HG03342 (cell line): ENCODE measurements at regions not wholly inside any gene's neighbourhood (a gene's known extent, or its start where the extent isn't known, plus 50 kb on each side); places are given as distances from the start of the nearest gene placed in this dataset.
"Not testable (repeated sequence)": the region's sequence is repeated elsewhere in the genome, so short reads cannot be mapped to it uniquely, and the experiment has no call there.

Experiments
- ATAC-seq: cut with Tn5 transposase; IDR thresholded peaks from one replicate; pipeline ENCODE4 v1.9.1; 2021; ENCODE audit warnings: mild to moderate bottlenecking, moderate library complexity; ENCODE audit not compliant: unreplicated experiment

DNA sequence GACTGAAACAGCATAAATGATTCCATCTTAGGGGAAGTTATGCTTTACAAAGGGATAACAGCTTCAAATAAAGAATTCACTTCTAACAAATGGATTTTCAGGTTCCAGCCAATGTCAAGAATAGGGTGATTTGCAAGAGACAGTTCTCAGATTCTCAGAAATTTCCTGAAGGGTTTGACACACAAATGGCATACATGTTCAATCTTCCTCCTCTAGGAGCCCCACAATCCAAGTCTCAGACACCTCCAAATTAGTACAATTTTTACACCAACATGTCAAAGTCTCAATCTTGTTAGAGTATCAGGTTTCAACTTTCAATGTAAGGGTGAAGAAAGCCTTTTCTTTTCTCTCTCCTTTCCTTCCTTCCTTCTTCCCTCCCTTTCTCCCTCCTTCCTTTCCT is 996.6 kb downstream of the TLE1 start:
- ATAC-seq, result no peak

DNA sequence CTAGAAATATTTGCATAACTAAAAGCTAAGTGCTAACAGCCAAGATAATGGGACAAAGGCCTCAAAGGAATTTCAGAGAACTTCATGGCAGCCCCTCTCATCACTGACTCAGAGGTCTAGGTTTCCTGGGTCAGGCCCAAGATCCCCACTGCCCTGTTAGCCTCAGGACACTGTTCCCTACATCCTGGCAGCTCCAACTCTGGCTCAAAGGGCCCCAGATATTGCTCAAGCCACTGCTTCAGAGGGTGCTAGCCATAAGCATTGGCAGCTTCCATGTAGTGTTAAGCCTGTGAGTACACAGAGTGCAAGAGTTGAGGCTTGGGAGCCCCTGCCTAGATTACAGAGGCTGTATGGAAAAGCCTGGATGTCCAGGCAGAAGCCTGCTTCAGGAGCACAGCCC is 998.1 kb downstream of the TLE1 start:
- ATAC-seq, result no peak

DNA sequence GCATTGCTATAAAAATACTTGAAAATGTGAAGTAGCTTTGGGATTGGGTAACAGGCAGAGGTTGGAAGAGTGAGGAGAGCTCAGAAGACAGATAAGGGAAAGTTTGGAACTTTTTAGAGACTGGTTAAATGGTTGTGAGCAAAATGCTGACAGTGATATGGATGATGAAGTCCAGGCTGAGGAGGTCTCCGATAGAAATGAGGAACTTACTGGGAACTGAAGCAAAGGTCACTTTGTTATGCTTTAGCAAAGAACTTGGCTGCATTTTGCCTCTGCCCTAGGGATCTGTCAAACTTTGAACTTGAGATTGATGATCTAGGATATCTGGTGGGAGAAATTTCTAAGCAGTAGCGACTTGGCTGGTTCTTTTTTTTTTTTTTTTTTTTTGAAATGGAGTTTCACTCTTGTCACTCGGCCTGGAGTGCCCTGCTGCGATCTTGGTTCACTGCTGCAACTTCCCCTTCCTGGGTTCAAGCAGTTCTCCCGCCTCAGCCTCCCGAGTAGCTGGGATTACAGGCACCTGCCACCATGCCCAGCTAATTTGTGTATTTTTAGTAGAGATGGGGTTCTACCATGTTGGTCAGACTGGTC is 998.9 kb downstream of the TLE1 start:
- ATAC-seq, result no peak

DNA sequence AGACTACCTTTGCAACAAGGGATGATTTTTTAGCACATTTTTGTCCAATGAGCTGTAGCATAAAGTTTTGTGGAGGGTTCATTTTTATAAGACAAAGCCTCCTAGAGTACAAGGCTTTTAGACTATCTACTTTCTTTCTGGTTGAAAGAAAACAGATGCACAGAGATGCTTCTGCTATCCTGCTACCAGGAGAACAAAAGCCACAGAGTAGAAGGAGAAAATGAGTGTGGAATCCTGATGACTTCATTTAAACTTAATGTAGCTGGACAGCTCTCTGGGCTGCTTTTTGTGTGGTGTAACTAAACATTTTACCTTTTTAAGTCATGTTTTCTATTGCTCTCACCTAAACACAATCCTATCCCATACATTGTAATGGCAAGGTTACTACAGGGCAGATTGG is 1009.4 kb downstream of the TLE1 start:
- no peak for ATAC-seq

DNA sequence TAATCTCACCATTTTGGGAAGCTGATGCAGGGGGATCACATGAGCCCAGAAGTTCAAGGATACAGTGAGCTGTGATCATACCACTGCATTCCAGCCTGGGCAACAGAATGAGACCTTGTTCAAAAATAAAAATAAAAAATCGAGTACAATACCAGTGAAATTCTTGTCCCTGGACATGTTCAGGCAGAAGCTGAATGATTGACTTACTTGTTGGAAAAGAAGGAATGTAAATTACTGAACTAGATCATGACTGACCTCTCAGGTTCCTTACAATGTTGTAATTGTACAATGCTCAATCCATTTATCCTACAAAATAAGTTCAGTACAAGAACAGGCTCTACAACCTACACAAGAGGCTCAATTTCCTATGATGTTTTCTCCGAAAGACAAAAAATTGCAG is 1010.4 kb downstream of the TLE1 start:
- no peak for ATAC-seq

DNA sequence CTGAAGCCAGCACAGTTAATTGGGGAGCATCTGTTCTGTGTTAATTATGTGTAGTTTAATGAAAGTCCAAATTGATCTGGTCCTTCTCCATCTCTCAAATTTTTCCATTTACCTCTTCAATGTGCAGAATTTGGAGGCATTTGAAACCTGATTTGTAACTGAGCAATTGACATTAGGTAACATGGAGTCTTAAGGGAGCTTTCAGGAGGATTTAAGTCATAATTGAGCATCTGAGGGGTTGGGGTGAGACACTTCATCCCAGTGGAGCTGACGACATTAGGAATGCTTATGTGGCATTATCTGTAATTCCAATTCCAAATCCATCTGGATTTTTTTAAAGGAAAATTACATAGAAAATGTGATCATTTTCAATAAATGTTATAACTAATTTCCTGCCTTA is 1015.9 kb downstream of the TLE1 start:
- ATAC-seq, result no peak

DNA sequence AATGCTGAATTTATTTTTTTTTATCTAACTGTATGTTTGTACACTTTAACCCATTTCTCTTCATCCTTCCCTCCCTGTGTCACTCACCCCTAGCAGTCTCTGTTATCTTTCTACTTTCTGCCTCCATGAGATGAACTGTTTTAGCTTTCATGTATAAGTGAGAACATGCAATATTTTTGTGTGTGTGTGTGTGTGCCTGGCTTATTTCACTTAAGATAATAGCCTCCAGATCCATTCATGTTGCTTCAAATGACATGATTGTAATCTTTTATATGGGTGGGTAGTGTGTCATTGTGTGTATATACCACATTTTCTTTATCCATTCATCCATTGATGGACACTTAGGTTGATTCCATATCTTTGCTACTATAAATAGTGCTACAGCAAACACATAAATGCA is 1023.9 kb downstream of the TLE1 start:
- no peak for ATAC-seq

DNA sequence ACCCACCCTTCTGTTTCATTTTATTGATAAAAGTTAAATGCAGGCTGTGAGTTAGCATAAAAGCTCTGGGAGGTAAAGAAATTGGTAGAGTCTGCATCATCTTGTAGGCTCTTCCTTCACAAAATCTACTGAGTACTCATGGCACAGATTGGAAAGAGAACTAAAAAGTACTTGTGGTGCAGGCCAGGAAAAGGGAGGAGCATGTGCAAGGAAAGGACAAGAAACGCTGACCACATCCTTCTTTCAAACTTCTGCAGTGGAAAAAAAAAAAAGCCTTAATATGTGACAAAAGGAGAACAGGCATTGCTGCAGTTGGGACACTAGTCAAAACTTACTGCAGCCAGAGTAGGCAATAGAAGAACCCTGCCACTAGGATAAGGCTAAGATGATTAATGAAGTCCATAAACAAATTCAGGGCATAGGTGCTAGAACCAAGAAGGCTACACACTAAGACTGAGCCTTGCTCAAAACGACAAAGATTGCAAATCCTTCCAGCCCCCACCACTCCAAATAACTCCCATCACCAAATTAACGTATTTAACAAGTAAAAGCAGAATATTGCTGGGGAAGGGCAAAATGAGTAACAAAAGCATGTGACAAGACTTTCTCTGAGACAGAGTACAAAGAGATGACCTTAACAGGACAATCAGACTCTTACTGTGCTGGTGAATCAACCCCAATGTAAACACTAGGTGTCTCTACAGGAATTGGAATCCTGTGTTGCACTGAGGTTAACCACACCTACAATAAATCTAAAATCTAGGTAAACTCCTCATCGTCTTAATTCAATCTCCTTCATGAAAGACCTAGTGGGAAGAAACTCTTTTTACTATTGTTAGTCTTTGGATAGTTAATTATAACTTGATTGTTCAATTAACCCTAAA is 1024.8 kb downstream of the TLE1 start:
- no peak for ATAC-seq

DNA sequence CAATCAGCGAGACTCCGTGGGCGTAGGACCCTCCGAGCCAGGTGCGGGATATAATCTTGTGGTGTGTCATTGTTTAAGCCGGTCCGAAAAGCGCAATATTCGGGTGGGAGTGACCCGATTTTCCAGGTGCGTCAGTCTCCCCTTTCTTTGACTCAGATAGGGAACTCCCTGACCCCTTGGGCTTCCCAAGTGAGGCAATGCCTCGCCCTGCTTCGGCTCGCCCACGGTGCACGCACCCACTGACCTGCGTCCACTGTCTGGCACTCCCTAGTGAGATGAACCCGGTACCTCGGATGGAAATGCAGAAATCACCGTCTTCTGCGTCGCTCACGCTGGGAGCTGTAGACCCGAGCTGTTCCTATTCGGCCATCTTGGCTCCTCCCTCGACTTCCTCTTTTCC is 1029.6 kb downstream of the TLE1 start:
- ATAC-seq, result not testable (repeated sequence)

DNA sequence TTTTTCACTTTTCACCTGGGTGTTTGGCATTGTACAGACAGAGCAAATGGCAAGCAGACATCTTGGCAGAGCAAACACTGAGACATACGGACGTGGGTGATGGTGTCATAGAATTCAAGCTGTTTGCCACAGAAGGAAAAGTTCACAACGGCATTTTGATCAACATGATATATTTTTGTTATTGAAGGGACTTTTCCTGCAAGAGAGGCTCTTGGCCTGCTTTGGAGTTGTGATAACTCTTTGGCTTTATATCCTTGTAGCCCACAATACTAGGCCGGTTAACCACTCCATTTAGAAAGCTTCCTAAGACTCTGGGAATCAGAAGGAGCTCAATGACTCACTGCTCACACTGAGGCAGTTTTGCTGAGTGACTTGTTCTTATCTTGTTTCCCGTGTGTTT is 1038.3 kb downstream of the TLE1 start:
- no peak for ATAC-seq

DNA sequence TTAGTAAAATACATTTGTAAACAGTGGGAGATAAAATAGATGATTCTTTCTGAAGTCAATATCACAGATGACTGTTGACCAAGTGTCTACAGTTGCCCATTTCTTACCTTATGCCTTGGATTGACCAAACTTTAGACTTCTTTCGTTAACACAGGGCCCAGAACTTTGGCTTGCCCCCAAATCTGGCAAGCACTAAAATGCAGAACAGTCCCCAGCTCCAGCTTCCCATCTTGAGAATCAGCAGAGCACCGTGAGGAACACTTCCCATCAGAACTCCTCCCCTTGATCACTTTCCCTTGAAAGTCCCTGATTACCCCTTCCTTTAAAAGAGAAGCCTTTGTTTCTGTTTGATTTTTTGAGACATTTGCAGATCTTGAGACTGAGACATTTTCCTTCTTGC is 1039.9 kb downstream of the TLE1 start:
- no peak for ATAC-seq

DNA sequence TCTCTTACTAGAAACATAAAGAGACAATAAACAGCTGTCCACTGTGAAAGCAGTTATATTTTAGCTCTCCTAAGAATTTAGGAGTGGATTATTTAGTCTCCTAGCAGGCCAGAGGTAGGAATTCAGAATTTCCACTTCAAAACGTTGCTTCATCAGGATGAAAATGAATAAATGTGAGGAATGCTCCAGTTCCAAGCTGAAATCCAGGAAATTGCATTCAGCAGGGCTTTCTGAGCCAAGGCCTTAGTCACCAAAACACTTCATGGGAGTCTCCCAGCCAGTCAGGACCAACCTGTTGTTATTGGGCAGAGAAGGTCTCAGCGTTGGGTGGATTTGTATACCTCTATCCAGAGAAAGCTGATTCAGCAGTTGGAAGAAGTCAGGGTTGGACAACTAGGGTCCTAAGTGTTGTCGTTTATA is 1040.3 kb downstream of the TLE1 start:
- no peak for ATAC-seq

DNA sequence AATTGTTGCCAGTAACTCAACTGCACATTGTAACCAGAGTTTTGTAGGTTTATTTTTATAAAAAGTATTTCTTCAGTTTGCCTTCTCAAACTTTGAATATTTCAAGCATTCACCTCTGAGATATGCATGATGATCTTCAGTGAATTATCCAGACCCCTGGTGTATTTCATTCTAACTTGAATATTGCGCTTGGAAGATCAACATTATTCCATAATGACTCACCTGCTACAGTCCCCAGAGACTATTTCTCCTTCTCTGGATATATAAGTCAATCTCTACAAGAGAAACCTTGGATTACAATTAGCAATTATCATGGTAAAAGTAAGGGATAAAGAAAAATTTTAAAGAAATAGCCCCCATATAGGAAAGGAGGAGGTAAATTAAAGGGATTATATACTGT is 1041.0 kb downstream of the TLE1 start:
- ATAC-seq, result no peak

DNA sequence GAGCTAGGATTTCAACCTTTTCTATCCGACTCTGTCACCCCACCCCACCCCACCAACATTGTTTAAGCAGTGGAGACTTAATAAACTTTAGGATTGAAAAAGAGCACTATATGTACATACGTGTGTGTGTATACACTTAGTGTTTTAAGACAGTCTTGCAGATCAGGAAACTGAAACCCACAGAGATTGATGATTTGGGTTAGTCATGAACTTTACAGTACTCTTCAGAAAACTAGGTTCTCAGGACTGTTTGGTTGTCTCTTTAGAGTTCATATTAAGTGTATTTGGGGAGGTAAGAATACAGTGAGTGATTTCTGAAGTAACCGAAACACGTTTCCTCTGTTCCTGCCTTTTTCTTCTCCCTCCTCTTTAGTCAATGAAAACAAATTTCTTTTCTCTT is 1043.1 kb downstream of the TLE1 start:
- no peak for ATAC-seq

DNA sequence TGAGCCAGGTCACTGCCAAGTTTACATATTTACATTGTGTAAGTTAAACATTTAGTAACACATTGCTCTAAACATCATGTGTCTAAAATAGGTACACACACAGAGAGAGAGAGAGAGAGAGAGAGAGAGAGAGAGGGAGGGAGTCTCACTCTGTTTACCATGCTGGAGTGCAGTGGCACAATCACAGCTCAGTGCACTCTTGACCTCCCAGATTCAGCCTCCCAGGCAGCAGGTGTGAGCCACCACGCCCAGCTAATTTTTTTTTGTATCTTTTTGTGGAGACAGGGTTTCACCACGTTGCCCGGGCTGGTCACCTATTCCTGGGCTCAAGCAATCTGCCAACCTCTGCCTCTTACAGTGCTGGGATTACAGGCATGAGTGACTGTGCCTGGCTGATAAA is 1045.3 kb downstream of the TLE1 start:
- ATAC-seq, result no peak

DNA sequence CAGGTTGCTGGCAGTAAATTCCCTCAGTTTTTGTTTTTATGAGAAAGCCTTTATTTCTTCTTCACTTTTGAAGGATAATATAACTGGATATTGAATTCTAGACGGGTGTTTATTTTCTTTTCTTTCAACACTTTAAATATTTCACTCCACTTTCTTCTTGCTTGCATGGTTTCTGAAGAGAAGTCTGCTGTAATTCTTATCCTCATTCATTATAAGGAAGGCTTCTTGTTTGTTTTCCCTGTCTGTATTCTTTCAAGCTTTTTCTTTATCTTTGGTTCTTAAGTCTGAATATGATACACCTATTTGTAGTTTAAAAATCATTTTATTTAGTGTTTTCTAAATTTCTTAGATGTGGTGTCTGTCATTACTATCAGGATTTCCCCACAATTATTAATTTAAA is 1054.3 kb downstream of the TLE1 start:
- ATAC-seq, result no peak

DNA sequence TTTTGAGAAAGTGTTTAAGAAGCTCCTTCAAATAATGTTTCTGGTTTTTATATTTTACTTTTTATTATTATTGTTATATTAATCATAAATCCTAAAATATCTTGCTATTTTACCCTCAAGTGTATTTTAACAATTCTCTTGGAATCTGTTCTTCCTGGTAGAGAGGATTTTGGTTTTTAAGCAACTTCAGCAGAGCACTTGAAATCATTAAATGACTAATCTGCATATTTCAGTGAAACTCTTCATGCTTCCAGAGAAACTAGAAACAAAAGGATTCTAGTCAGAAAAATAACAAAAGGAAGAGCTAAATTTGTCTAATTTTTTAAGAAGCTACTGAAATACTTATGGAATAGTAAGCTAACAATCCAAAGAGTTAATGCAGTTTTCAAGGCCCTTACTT is 1057.3 kb downstream of the TLE1 start:
- ATAC-seq, result no peak

DNA sequence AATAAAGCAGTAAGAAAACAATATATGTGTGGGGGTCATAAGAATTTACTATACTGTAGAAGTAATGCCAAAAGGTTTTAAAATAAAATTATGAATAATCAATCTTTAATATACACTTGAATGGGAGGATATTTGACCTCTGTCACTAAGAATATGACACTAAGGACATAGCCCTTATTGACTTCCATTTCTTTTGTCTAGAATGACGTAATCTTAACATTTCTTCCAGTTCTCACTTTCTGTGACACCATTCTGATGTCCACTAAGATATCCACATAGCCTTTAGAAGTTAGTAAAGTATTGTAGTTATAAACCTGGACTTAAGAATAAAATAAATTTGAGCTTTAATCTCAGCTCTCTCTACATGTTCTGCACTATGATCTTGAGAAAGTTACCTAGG is 1050.7 kb downstream of the TLE4 start:
- no peak for ATAC-seq

DNA sequence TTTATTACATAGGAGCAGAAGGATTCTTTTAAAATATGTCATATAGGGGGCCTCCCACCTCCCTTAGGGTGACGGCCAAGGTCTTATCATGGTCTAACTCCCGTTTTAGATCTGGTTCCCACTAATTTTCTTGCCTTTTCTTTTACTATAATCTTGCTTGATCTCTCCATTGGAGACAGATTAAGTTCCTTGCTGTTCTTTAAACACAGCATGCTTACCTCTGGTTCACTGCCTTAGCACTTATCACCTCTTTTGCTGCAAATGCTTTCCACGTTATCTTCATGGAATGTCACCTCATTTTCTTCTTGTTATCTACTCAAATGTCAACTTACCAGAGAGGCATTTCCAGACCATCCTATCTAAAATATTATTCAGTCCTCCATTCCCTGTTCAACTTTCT is 1047.6 kb downstream of the TLE4 start:
- ATAC-seq, result no peak

DNA sequence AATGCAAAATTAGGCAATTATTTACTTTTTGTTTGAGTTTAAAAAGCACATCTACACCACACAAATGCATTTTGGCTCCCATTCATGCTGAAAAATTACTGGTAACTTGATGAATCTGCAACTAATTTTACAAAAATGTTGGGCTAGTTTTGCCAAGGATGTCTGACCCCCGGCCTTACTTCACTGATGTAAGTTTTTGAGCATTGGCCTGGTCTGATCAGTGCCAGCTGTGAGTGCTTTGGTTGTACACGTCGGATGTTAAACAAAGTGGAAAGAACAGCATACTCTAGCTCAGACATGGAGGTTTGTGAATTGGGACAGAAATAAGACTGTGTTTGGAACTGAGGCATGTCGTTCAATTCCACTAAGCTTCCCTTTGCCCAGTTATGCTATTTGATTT is 1044.2 kb downstream of the TLE4 start:
- no peak for ATAC-seq

DNA sequence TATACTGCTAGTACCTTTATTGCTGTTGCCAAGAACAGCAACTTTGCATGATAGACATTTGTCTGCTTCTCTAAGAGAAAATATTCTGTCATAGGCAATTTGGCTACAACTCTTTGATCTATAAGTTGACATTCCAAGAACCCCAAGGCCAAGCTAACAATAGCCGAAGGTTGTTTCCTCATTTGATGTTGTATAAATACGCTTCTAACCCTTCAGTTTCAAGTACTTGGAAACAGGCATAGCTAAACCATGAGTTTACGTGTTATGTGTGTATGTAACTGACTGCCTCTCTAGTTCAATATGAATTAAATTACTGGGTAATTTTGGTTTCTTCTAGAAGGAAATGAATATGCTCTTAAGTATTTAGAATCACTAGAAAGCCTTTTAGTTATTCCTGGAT is 1034.0 kb downstream of the TLE4 start:
- ATAC-seq, result no peak

DNA sequence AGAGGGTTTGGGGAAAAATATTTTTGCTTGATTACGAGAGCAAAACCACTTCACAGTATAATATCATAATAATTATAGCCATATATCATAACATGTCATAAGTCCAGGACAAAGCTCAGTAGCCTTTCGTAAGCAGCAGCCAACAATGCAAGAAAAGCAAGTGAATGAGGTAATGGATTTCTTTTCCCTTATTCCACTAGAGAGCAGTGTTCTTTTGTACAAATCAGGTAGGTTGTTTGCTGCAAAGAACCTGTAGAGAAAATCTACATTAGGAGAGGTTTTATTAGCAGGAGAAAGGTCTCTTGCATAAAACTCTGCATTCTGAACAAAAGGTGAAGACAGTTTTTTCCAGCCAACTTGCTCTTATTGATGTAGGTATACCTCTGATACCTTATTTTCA is 1033.4 kb downstream of the TLE4 start:
- ATAC-seq, result no peak

DNA sequence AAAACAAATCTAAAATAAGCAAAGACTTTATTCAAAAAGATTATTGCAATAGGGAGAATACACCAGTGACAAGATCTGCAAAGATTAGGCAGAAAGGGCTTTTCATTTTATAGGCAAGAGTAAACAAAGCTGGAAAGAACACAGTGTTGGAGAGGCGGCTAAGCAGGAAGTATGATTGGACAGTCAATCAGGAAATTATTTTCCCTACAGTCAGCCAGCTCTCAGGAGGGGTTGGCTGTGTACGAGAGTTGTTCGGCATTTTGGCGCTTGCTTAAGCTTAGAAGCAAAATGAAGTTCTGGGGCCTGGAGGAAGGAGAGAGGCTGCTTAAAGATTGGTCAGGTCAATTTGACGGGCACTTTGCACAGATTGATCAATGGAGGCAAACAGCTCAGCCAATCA is 1030.5 kb downstream of the TLE4 start:
- no peak for ATAC-seq
